ENCODE measurements at regions not wholly inside any gene's neighbourhood (a gene's known extent, or its start where the extent isn't known, plus 50 kb on each side); places are given as distances from the start of the nearest gene placed in this dataset.
A peak's percentile ranks its signal among the peaks of the same experiment; 100 is the strongest.

DNA sequence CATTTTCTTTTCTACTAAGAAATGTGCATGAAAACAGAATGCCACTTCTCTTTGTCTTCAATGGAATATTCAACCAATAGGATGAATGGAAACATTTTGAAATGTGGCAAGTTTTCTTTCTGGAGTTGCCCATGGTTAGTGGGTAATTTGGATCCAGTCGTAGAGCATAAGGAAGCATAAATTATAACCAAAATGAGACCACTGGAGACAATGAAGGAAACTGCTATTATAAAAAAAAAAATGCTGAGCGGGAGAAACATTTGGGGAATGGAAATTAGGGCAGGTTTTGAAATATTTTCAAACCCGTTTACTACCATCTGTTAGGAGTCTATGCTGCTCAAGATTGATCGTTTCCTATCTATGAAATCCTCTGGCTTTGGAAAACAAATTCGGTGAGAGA is 182.9 kb upstream of the PRKCQ start:
- CTCF ChIA-PET = no interaction called here

DNA sequence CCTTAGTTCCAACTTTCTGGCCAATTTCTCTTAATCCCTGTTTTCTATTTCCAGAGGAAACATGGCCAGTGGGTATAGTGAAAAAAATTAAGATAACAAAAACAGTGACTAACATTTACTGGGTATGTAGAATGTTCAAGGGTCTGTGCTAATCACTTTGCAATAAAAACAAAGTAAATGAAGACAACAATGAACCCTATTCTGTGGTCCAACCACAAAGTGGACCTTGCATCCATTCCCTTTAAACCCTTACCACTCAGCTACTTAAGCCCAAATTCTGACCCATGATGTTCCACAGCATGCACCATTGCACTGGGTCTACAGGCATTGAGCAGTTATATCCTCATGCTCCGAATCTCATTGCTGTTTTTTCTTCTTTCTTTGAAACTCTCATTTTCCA is 179.9 kb upstream of the PRKCQ start:
- POLR2A ChIA-PET = no interaction called here
- CTCF ChIA-PET = no interaction called here
- no peak for TF ChIP-seq HDGF (IDR thresholded peaks at IDR 0.05; ENCODE audit: borderline replicate concordance)
- TF ChIP-seq SUZ12 (IDR thresholded peaks at IDR 0.05) = no peak
- no peak for TF ChIP-seq FOXK2 (IDR thresholded peaks at IDR 0.05)
- TF ChIP-seq ARNT (IDR thresholded peaks at IDR 0.05) = no peak
- no peak for TF ChIP-seq ZNF384 (IDR thresholded peaks at IDR 0.05)
- no peak for TF ChIP-seq NFRKB (IDR thresholded peaks at IDR 0.05)
- TF ChIP-seq PKNOX1 (IDR thresholded peaks at IDR 0.05) = no peak
- TF ChIP-seq ELF4 (IDR thresholded peaks at IDR 0.05) = no peak
- TF ChIP-seq LEF1 (IDR thresholded peaks at IDR 0.05; ENCODE audit: borderline replicate concordance) = no peak
- TF ChIP-seq CTBP1 (IDR thresholded peaks at IDR 0.05; ENCODE audit: borderline replicate concordance) = no peak
- TF ChIP-seq L3MBTL2 (conservative IDR thresholded peaks at IDR 0.05) = no peak
- no peak for TF ChIP-seq TARDBP (IDR thresholded peaks at IDR 0.05)
- TF ChIP-seq FOXM1 (IDR thresholded peaks at IDR 0.05; ENCODE audit: borderline replicate concordance) = no peak
- TF ChIP-seq SP1 (IDR thresholded peaks at IDR 0.05) = no peak
- no peak for TF ChIP-seq FOXA1 (IDR thresholded peaks at IDR 0.05)
- no peak for TF ChIP-seq BHLHE40 (IDR thresholded peaks at IDR 0.05; ENCODE audit: borderline replicate concordance)
- no peak for DNase-seq (ENCODE audit: extremely low spot score)

More for the DNA sequence above, 182.9 kb upstream of the PRKCQ start:
- DNase-seq (ENCODE audit: extremely low spot score) = no peak
- POLR2A ChIA-PET = no interaction called here
- no peak for TF ChIP-seq TARDBP (IDR thresholded peaks at IDR 0.05)
- no peak for TF ChIP-seq L3MBTL2 (conservative IDR thresholded peaks at IDR 0.05)
- no peak for TF ChIP-seq CTBP1 (IDR thresholded peaks at IDR 0.05; ENCODE audit: borderline replicate concordance)
- TF ChIP-seq BHLHE40 (IDR thresholded peaks at IDR 0.05; ENCODE audit: borderline replicate concordance) = no peak
- no peak for TF ChIP-seq ARNT (IDR thresholded peaks at IDR 0.05)
- TF ChIP-seq NFRKB (IDR thresholded peaks at IDR 0.05) = no peak
- TF ChIP-seq HDGF (IDR thresholded peaks at IDR 0.05; ENCODE audit: borderline replicate concordance) = no peak
- TF ChIP-seq ZNF384 (IDR thresholded peaks at IDR 0.05) = no peak
- no peak for TF ChIP-seq PKNOX1 (IDR thresholded peaks at IDR 0.05)
- TF ChIP-seq FOXA1 (IDR thresholded peaks at IDR 0.05) = no peak
- TF ChIP-seq LEF1 (IDR thresholded peaks at IDR 0.05; ENCODE audit: borderline replicate concordance) = no peak
- TF ChIP-seq ELF4 (IDR thresholded peaks at IDR 0.05) = no peak

DNA sequence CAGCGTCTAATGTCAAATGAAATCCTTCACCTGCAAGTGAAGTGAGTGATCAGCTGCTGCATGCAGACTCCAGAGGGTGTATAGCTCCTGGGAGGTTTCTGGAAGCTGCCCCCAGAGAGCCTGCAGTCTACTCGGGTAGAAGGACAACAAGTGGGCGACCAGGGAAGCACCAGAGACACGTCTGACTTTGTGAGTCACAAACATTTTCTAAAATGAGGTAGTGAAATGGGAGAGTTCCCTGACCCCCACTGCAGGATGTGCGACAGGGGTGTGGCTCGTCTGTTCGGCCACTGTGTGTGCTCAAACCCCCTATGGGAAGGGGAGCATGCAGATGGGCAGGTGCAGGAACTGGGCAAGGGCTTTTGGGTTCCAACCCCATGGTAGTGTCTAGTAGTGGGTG is 177.1 kb upstream of the PRKCQ start:
- no peak for TF ChIP-seq ZNF384 (IDR thresholded peaks at IDR 0.05)
- no peak for TF ChIP-seq L3MBTL2 (conservative IDR thresholded peaks at IDR 0.05)
- TF ChIP-seq FOXK2 (IDR thresholded peaks at IDR 0.05) = no peak
- TF ChIP-seq ELF4 (IDR thresholded peaks at IDR 0.05) = no peak
- no peak for TF ChIP-seq FOXM1 (IDR thresholded peaks at IDR 0.05; ENCODE audit: borderline replicate concordance)
- no peak for TF ChIP-seq SUZ12 (IDR thresholded peaks at IDR 0.05)
- no peak for TF ChIP-seq PKNOX1 (IDR thresholded peaks at IDR 0.05)
- no peak for TF ChIP-seq TARDBP (IDR thresholded peaks at IDR 0.05)
- TF ChIP-seq ARNT (IDR thresholded peaks at IDR 0.05) = no peak
- TF ChIP-seq NFRKB (IDR thresholded peaks at IDR 0.05) = no peak
- no peak for TF ChIP-seq CTBP1 (IDR thresholded peaks at IDR 0.05; ENCODE audit: borderline replicate concordance)
- TF ChIP-seq BHLHE40 (IDR thresholded peaks at IDR 0.05; ENCODE audit: borderline replicate concordance) = no peak
- TF ChIP-seq LEF1 (IDR thresholded peaks at IDR 0.05; ENCODE audit: borderline replicate concordance) = no peak
- TF ChIP-seq FOXA1 (IDR thresholded peaks at IDR 0.05) = no peak
- no peak for TF ChIP-seq HDGF (IDR thresholded peaks at IDR 0.05; ENCODE audit: borderline replicate concordance)
- TF ChIP-seq SP1 (IDR thresholded peaks at IDR 0.05) = no peak
- no peak for DNase-seq (ENCODE audit: extremely low spot score)
- ChIA-PET CTCF (no interaction called here), POLR2A (no interaction called here)

GRCh38 chr10:6756716-6757115 is 176.6 kb upstream of the PRKCQ start:
- CTCF ChIA-PET = no interaction called here
- no peak for DNase-seq (ENCODE audit: extremely low spot score)
- TF ChIP-seq FOXM1 (IDR thresholded peaks at IDR 0.05; ENCODE audit: borderline replicate concordance) (no peak), ZNF384 (IDR thresholded peaks at IDR 0.05) (no peak), SUZ12 (IDR thresholded peaks at IDR 0.05) (no peak), CTBP1 (IDR thresholded peaks at IDR 0.05; ENCODE audit: borderline replicate concordance) (no peak), FOXA1 (IDR thresholded peaks at IDR 0.05) (no peak), BHLHE40 (IDR thresholded peaks at IDR 0.05; ENCODE audit: borderline replicate concordance) (no peak), SP1 (IDR thresholded peaks at IDR 0.05) (no peak)

GRCh38 chr10:6755781-6756460 is 175.8 kb upstream of the PRKCQ start:
- DNase-seq (ENCODE audit: extremely low spot score) = no peak
- ChIA-PET POLR2A (no interaction called here), CTCF (no interaction called here)
- TF ChIP-seq FOXK2 (IDR thresholded peaks at IDR 0.05) (no peak), FOXM1 (IDR thresholded peaks at IDR 0.05; ENCODE audit: borderline replicate concordance) (no peak), ZNF384 (IDR thresholded peaks at IDR 0.05) (no peak), HDGF (IDR thresholded peaks at IDR 0.05; ENCODE audit: borderline replicate concordance) (no peak), TARDBP (IDR thresholded peaks at IDR 0.05) (no peak), ARNT (IDR thresholded peaks at IDR 0.05) (no peak), SP1 (IDR thresholded peaks at IDR 0.05) (no peak), L3MBTL2 (conservative IDR thresholded peaks at IDR 0.05) (no peak), LEF1 (IDR thresholded peaks at IDR 0.05; ENCODE audit: borderline replicate concordance) (no peak), SUZ12 (IDR thresholded peaks at IDR 0.05) (no peak)

More at GRCh38 chr10:6756716-6757115, 176.6 kb upstream of the PRKCQ start:
- POLR2A ChIA-PET = no interaction called here

- ChIA-PET POLR2A (no interaction called here), CTCF (no interaction called here)
- DNase-seq (ENCODE audit: extremely low spot score) = peak; percentile 17
- TF ChIP-seq FOXA1 (IDR thresholded peaks at IDR 0.05) = no peak
- TF ChIP-seq SUZ12 (IDR thresholded peaks at IDR 0.05) = no peak
- no peak for TF ChIP-seq LEF1 (IDR thresholded peaks at IDR 0.05; ENCODE audit: borderline replicate concordance)
- TF ChIP-seq PKNOX1 (IDR thresholded peaks at IDR 0.05) = no peak
- TF ChIP-seq ZNF384 (IDR thresholded peaks at IDR 0.05) = no peak
- no peak for TF ChIP-seq CTBP1 (IDR thresholded peaks at IDR 0.05; ENCODE audit: borderline replicate concordance)
- no peak for TF ChIP-seq NFRKB (IDR thresholded peaks at IDR 0.05)
- TF ChIP-seq BHLHE40 (IDR thresholded peaks at IDR 0.05; ENCODE audit: borderline replicate concordance) = no peak
- TF ChIP-seq ELF4 (IDR thresholded peaks at IDR 0.05) = no peak
- TF ChIP-seq ARNT (IDR thresholded peaks at IDR 0.05) = no peak
- no peak for TF ChIP-seq FOXM1 (IDR thresholded peaks at IDR 0.05; ENCODE audit: borderline replicate concordance)
- TF ChIP-seq FOXK2 (IDR thresholded peaks at IDR 0.05) = no peak
- TF ChIP-seq L3MBTL2 (conservative IDR thresholded peaks at IDR 0.05) = no peak
- no peak for TF ChIP-seq TARDBP (IDR thresholded peaks at IDR 0.05)
- TF ChIP-seq HDGF (IDR thresholded peaks at IDR 0.05; ENCODE audit: borderline replicate concordance) = no peak
Measured at GRCh38 chr10:6753644-6754043, 173.6 kb upstream of the PRKCQ start.

Measured in HEK293T (cell line).